GM18499 (cell line): ENCODE measurements at regions not wholly inside any gene's neighbourhood (a gene's known extent, or its start where the extent isn't known, plus 50 kb on each side); places are given as distances from the start of the nearest gene placed in this dataset.
"Not testable (repeated sequence)": the region's sequence is repeated elsewhere in the genome, so short reads cannot be mapped to it uniquely, and the experiment has no call there.

ENCODE experiments used
- ATAC-seq: cut with Tn5 transposase; IDR thresholded peaks from one replicate; pipeline ENCODE4 v1.9.1; 2021; ENCODE audit warnings: moderate number of reproducible peaks; ENCODE audit not compliant: insufficient read depth, unreplicated experiment

DNA sequence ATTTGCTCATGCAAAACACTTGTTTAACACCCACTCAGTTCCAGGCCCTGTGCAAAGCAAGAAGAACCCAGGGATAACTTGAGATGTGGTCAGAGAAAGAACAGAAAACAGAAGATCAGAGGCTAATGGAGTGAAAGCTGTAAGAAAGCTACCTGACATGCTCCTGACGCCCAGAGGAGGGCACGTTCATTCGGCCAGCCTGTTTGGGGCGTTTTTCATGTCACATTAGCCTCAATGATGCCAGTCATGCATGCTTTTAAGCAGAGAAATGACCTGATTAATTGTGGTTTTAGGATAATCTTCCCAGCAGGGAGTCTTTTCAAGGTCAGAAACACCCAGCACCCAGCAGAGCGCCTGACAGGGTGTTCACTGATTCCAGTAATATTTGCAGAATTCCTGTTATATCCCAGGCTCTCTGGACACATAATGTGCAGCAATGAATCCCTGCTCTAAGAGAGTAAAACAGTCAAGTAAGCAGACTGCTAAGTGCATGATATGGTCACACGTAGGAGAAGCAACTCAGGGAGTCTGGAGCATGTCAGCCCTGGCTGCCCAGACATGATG lies 320.0 kb downstream of the LRATD1 start:
- ATAC-seq, result no peak

DNA sequence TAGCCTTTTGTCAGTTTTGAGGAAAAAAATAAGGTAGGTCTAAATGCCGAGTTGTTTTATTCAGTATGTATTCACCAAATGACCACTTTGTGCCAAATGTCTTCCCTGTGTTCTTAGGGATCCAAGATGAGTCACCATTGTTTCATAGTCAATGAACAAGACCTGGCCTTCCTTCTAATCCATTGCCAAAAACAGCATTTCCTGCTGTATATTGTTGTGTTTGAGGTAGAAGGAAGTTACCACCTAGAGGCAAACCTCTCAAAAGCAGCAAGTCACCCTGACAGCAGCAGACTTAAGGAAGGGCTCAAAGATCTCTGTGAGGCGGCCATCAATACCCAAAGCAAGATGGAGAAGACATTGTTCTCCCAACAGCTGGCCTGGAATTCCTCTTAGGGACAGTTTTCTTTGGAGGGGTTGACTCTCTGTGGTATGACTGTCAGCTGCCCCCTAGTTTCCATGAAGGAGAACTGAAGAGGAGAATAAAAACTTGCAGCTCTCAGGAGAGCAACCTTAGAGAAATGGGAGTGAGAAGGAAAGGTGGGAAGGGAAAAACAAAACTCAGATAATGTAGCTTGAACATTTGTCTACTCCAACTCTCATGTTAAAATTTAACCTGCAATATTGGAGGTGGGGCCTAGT lies 328.3 kb downstream of the LRATD1 start:
- no peak for ATAC-seq

DNA sequence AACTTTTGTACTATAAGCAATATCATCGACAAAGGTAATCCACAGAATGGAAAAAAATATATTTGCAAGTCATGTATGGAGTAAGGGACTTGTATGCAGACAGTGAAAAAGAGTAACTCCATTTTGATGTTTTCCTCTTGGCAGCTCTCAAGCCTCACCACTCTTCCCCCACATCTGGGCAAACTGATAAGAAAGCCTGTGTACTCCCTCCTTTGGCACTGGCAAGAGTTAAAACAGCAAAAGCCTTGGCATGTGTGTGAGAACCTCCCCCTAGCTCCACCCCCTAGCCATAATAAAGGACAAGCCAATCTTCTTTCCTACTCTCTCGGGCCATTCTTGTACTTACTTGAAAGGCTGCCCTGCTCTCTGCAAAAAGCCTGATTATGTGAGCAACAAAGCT lies 335.2 kb downstream of the LRATD1 start:
- no peak for ATAC-seq

DNA sequence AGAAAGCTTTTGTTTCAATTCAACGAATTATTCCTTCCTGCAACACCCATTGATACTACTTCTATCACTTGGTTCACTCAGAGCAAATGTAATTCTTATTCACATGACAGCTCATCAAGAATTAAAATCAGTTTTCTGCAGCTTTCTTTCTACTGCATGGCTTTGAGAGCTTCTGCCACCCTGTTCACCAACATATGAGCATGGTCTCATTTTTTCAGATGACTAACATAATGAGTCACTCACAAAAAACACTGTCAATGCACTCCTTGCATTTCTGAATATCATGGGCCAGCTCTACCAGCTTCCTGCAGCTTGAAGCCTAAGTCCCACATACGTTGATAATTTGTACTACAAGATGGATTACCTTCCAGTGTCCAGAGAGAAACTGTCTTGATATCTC lies 342.9 kb downstream of the LRATD1 start:
- no peak for ATAC-seq

DNA sequence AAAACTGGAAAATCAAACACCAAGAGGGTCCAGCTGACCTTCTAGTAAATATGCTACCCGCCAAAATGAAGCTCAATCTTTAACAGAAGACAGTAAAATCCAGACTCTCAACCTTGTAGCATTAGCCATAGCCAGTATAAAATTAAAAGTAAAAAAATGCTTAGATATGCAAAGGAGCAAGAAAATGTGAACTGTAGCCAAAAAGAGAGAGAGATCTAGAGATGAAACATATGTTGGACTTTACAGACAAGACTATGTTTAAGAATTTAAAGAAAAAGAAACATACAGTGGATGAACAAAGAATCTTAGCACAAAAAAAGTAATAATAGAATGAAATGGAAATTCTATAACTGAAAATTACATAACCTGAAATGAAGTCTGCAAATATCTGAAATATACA lies 344.5 kb downstream of the LRATD1 start:
- no peak for ATAC-seq

DNA sequence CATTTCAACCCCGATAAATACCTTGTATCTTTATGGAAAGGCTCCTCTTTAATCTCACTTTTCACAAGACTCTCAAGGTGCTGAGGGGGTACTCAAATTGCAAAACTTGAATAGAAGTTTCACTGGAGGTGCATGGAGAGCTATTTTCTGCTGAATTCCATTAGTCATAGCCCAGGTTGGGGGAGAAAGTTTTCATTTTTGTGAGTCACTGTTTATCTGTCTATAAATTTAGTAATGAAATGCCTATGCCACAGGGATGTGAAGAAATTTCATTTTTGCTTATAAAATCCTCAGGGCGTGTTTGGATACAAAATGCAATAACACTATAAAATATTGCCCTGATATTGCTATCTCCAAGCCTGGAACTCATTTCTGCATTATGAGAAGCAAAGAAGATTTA lies 346.3 kb downstream of the LRATD1 start:
- ATAC-seq, result no peak

DNA sequence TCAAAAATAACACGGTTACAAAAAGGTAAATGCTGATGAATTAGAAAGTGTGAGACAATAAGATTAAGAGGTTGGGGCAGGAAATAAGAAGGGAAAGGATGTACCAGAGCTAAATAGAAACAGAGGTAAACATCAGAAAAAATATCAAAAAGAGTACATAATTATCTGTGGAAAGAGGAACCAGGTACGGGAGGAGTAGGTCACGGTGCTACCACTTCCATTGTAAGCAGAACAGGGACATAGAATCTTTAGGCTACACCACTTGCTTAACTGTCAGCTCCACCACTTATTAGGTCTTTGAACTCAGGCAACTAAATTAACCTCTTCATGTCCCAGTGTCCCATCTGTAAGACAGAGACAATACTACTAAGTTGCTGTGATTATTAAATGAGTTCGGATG lies 350.3 kb downstream of the LRATD1 start:
- ATAC-seq, result no peak

DNA sequence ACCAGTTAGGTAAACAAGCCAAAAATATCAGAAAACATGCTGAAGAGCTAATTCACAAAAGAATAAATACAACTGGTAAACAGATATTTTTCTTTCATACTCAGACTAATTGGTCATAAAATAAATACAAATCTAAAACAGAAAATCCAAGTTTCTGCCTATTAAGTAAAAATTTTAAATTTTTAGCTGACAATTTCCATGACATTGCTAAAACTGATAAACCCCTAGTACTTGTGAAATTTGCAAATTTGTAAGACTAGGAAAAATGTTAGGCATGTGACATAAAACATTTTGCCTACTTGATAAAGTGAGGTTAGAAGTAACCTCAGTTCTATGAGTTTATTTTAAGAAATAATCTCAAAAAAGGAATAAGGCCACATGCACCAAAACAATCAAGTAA lies 356.1 kb downstream of the LRATD1 start:
- no peak for ATAC-seq

DNA sequence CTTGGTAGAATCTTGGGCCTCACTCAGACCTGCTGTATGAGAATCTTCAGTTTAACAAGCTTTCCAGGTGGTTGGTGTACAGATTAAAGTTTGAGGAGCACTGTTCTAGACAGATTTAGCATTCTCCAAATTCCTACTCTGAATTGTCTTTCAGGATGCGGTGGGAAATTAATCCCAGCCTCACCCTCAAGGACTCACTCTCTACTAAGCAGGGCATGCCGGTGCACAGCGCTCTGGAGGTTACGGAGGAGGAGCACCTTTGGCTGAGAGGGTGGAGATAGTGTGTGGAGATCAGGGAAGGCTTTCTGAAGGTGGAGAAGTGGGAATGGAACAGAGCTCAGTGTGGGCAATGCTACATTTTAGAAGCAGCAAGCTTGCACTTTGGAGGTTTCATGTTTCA lies 359.2 kb downstream of the LRATD1 start:
- ATAC-seq, result no peak

DNA sequence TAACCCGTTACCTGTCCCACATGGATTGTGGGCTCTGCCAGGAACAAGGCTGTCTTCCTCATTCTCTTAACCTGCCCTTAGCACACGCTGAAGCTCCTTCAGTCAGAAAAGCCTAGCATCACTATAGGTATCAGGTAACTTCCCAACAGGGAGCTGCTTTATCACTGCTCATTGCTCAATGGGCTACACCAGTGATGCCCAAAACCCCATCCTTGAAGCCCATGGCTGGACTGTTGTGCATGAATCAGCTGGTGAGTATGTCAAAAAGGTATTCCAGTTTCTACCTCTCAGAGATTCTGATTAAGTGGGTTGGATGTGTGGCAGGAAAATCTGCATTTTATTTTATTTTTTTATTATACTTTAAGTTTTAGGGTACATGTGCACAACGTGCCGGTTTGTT lies 362.2 kb downstream of the LRATD1 start:
- no peak for ATAC-seq

DNA sequence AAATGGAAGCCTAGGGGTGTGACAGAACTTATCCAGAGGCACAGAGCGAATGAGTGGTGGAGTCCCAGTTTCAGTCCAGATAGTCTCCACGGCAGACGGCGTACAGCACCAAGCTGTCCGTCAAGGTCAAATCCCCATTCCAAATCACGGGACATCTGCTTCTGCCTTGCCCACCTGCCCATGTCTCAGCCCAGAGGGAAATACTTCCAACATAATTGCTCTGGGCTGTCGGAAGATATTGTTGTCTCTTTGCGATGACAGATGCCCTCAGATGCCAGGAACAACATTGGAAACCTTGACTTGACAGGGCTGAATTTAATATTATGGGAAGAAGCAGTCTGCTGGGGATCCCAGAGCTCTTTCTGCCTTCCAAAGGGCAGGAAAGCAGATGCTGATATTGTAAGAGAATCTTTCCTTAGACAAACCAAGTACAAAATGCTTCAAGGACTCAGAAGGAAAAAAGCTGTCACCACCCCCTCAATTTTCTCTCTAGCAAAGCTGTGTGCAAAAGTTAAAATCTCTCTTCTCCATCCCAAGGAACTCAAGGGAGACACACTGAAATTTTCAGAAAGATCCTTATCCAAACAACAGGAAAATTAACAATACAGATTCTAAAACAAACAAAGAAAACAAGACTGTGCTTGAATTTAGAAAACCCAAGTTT lies 364.0 kb downstream of the LRATD1 start:
- ATAC-seq, result no peak

DNA sequence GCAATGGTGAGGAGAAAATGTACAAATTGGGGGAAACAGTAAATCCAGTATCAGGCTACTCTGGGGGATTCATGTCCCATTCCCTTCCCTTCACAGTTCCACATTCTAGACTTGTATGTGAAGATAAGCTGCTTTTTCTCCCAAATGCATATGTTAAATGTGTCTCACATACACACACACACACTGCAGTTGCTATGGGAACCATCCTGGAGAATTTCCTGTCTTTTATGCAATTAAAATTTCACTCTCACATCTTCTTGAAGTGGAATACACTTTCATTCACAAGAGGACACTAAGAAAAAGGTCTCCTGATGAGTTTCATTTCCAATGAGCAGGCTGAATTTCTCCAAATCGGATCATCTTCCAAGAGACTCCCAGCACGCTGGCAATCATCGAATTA lies 366.0 kb downstream of the LRATD1 start:
- no peak for ATAC-seq

DNA sequence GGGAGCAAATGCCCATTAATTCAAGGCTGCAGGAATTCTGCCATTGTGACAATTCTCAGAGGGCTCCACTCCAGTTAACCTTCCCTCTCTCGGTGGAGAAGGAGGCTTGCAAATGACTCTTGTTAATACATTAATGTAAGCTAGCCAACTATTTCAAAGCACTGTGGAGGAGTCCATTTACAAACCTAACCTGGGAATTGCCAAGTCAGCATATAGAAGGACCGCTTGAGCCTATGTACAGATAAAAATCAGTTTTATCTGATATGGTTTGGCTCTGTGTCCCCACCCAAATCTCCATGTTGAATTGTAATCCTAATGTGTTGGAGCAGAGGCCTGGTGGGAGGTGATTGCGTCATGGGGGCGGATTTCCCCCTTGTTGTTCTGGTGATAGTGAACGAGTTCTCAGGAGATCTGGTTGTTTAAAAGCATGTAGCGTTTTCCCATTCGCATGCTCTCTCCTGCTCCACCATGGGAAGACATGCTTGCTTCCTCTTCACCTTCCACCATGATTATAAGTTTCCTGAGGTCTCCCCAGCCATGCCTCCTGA lies 366.7 kb downstream of the LRATD1 start:
- no peak for ATAC-seq

DNA sequence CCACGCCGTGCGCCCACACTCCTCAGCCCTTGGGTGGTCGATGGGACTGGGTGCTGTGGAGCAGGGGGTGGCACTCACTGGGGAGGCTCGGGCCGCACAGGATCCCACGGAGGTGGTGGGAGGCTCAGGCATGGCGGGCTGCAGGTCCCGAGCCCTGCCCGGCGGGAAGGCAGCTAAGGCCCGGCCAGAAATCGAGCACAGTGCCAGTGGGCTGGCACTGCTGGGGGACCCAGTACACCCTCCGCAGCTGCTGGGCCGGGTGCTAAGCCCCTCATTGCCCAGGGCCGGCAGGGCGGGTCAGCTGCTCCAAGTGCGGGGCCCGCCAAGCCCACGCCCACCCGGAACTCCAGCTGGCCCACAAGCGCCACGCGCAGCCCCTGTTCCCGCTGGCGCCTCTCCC lies 370.0 kb downstream of the LRATD1 start:
- not testable (repeated sequence) for ATAC-seq

DNA sequence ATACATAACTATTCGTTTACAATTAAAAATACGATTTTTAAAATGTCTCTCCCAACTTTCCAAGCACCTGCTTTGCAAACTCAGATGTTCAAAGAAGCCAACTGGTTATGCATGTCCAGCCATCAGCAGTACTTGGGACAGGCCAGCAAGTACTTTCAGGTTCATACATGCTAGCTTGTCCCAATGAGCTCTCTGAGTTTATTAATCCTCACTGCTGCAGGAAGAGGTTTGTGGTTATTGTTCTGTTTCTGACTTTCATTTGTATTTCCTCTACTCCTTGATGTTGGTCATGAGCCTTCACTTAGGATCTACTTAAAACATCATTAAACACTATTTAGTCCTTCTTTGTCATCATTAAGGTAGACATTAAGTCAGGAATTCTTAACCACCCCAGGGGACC lies 374.1 kb downstream of the LRATD1 start:
- peak; percentile 91 for ATAC-seq

DNA sequence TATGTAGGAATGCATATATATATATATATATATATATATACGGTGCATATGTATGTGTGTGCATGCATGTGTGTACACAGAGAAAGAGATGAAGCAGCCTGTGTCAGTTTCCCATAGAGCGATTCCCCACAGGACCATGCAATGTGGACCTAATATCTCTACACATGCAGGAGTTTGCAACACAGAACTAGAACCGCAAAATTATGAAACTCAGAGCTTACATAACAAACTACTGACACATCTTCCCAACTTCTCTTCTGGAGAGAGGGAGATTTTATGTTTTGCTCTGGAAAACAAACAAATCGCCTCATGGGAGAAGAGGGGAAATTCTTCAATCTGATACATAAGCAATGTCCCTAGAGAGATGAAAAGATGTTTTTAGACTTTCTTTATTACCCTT lies 377.2 kb downstream of the LRATD1 start:
- no peak for ATAC-seq

DNA sequence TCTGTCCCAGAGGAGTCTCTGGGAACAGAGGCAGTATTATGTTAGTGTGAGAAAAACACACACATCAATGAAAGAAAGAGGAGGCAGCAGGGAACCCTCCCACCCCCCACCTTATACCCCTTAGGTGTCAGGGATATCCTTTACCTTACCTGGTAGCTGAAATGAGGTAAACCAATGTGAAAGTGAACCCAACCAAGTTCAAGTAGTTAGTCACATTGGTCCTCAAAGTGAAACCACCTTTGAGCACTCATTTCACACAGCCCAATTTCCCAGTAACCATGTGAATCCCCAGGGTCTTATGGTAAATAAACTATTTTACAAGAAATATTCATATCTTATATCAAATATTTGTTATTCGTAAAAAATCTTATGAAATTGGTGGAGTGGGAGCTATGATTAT lies 377.8 kb downstream of the LRATD1 start:
- peak; percentile 55 for ATAC-seq

DNA sequence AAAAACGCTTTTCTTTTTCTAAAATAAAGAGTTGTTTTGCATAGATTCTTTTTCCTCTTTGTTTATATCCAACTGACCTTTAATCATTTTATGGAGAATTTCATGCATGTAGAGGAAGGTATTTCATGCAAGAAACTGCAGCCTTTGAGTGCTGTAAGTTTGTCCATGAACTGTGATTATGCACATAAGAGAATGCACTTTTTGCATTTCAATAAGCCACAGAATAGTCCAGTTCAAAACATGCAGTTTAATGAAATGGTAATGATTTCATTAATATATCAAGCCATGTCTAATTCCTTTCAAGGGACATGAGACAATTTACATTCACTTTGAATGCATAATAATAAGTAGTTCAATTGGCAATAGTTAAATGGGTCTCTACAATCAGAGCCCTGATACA lies 386.3 kb downstream of the LRATD1 start:
- no peak for ATAC-seq

DNA sequence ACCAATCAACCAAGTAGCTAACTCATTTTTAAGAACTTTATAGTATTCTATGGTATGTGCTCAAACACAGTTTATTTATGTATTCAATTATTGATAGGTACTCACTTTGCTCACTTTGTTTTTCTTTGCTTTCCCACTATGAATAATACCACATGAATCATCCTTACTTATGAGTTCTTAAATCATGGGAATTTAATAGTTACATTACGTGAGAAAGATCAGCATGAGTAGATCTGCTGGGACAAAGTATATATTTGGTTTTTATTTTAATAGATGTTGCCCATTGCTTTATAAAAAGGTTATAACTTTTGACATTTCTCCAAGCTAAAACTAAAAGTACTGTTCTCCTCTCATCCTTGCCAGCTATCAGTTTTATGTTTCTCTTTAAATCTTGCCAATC lies 390.7 kb downstream of the LRATD1 start:
- no peak for ATAC-seq

DNA sequence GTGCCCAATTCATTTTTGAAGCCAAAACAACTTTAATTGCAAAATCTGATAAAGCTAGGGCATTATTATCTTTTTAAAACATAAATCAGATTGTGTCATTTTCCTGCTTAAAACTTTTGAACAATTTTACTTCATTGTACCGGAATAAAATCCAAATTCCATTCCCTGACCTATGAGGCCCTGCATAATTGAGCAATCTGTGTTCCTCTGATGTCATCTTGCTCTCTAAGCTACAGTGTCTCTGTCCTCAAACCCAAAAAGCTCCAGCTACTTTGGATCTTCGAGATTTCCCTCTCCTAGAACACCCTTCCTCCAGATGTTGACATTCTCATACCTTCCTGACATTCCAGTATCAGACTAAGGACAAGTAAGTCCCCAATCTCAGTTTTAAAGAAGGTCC lies 395.9 kb downstream of the LRATD1 start:
- ATAC-seq, result no peak

DNA sequence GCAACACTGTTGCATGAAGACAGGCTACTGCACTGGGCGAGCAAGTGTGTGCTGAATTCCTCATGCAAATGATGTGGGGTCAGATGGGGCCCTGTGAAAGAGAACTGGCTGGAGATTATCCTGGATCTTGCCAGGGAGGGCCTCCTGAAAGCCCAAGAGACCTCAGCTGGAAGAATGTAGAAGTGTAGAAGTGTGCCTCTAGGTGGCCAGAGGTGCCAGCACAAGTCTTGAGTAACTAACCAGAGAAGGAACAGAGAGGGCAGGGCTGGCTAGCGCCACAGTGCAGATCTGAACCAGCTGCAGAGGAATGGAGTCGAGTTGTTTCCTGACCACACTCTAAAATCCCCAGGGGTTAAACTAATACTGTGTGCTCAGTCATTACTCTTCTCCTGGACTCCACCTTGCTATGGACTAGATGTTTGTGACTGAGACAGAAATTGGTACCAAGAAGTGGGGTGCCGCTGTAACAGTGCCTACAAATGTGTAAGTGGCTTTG lies 399.3 kb downstream of the LRATD1 start:
- peak; percentile 95 for ATAC-seq

DNA sequence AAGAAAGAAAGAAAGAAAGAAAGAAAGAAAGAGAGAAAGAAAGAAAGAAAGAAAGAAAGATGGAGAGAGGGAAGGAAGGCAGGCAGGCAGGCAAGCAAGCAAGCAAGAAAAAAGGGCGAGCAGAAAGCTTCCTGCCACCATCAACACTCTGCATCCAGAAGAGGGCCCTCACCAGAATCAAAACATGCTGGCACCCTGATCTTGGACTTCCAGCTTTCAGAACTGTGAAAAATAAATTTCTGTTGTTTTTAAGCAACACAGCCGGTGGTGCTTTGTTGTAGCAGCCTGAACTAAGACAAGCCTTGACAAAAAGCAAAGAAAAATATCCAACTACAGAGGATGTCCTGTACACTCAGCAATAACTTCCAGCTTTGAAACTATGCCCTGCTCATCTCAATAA lies 401.7 kb downstream of the LRATD1 start:
- no peak for ATAC-seq
